ENCODE measurements at regions not wholly inside any gene's neighbourhood (a gene's known extent, or its start where the extent isn't known, plus 50 kb on each side); places are given as distances from the start of the nearest gene placed in this dataset.

GRCh38 chr6:139528471-139528870 is 154.0 kb upstream of the CITED2 start:
- CTCF ChIA-PET = no interaction called here

GRCh38 chr6:139525415-139525814 is 151.0 kb upstream of the CITED2 start:
- no peak for TF ChIP-seq CTCF (IDR thresholded peaks at IDR 0.05; ENCODE audit: control extremely low read depth, extremely low read depth, low read depth, missing control alignments)
- ChIA-PET POLR2A (interaction anchor here (0.7 kb wide), 1 partner anchor 52 kb away, joined by 3 read pairs; no protein-coding TSS in a partner anchor), CTCF (no interaction called here)
- no peak for DNase-seq (ENCODE audit: extremely low spot score)

More at GRCh38 chr6:139528471-139528870, 154.0 kb upstream of the CITED2 start:
- POLR2A ChIA-PET = no interaction called here
- no peak for DNase-seq (ENCODE audit: extremely low spot score)
- no peak for TF ChIP-seq CTCF (IDR thresholded peaks at IDR 0.05; ENCODE audit: control extremely low read depth, extremely low read depth, low read depth, missing control alignments)

- ChIA-PET CTCF (no interaction called here), POLR2A (no interaction called here)
- TF ChIP-seq CTCF (IDR thresholded peaks at IDR 0.05; ENCODE audit: control extremely low read depth, extremely low read depth, low read depth, missing control alignments) = no peak
- no peak for DNase-seq (ENCODE audit: extremely low spot score)
Measured at GRCh38 chr6:139523986-139524385, 149.5 kb upstream of the CITED2 start.

DNA sequence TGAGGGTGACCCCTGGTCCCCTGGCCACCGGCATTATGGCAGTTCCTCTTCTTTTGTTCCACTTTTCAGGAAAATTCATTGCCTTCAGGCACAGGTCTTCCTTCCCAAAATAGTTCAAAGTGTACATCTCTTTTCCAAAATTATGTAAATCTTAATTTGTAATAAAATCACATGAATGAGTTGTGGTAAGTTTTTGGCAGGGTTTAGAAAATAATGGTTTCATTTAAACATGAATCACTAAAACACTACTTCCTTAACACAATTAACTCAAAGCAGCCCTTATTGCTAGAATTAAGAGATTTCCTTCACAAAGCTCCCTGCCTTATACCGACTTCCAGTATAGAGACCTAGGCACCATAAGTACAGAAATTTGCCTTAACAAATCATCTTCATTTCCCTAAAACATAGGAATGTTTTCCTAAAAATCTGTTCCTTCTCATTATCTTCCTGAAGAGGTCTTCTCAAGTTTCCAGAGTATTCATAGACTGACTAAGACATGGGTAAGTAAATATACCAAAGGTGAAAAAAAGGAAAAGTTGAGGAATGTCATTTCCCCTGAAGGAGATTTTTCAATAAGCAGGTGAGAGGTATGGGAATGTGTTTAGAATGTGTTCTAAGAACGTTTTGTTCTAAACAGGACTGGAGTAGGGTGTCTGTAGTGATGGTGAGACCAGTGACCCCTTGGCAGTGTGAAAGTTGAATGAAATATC is 148.2 kb upstream of the CITED2 start:
- ChIA-PET POLR2A (no interaction called here), CTCF (no interaction called here)
- no peak for DNase-seq (ENCODE audit: extremely low spot score)
- TF ChIP-seq CTCF (IDR thresholded peaks at IDR 0.05; ENCODE audit: control extremely low read depth, extremely low read depth, low read depth, missing control alignments) = no peak

DNA sequence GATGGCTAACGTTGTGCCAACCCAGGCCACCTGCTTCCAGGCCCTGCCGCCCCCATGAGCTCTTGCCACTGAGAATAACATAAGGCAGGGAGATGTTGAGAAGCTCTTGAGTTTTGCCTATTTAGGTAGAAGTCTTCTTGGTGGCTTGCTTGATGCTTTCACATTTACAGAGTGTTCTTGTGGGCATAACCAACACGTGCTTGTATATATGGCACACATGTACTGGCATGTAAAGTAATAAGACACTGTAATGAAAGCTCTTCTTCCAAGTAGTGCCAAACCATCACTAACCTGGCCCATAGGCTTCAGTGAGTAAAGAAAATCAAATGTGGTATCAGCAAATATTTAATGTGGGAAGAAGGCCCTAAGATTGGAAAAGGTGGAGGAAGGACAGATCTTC is 146.9 kb upstream of the CITED2 start:
- no peak for TF ChIP-seq CTCF (IDR thresholded peaks at IDR 0.05; ENCODE audit: control extremely low read depth, extremely low read depth, low read depth, missing control alignments)
- no peak for DNase-seq (ENCODE audit: extremely low spot score)
- ChIA-PET CTCF (no interaction called here), POLR2A (no interaction called here)

DNA sequence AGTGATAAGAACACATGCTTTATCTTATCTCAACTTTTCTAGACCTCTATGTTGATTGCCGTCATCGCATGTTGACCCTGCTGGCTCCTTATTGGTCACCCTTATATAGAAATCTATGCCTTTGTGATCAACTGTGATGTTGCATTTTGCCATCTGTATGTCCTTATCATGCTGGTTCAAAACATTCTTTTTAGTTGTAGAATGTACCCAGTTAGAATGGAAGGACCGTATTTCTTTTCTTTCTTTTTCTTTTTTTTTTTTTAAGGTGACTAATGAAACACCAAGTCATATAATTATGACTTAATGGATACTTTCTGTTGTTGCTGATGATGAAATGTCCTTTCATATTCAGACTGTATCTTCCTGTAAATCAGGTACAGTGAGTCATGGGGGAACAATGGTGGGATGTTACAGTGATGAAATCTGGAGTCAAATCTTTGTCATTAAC is 145.9 kb upstream of the CITED2 start:
- POLR2A ChIA-PET = no interaction called here
- no peak for DNase-seq (ENCODE audit: extremely low spot score)
- no peak for TF ChIP-seq CTCF (IDR thresholded peaks at IDR 0.05; ENCODE audit: control extremely low read depth, extremely low read depth, low read depth, missing control alignments)
- CTCF ChIA-PET = no interaction called here
